ENCODE measurements at regions not wholly inside any gene's neighbourhood (a gene's known extent, or its start where the extent isn't known, plus 50 kb on each side); places are given as distances from the start of the nearest gene placed in this dataset.

GRCh38 chr9:107699231-107699630, 209.7 kb upstream of the KLF4 start:
- Histone ChIP-seq H3K4me2 (ENCODE audit: low read length) (no peak overlapping the region), H3K4me3 (ENCODE audit: insufficient read depth, low read depth, low read length) (no peak overlapping the region), H3K9me3 (ENCODE audit: insufficient read depth, low read depth, low read length) (no peaks in the 10 kb centered on the region), H3K27me3 (ENCODE audit: insufficient read depth, low read length) (no peaks in the 10 kb centered on the region), H3K9ac (ENCODE audit: low read length) (no peak overlapping the region), H4K20me1 (ENCODE audit: insufficient read depth, low read length) (no peaks in the 10 kb centered on the region), H3K4me1 (ENCODE audit: insufficient read depth, low read length) (no peaks in the 10 kb centered on the region), H3K27ac (ENCODE audit: low read depth, low read length) (no peak overlapping the region), H2AFZ (ENCODE audit: low read depth, low read length) (no peak overlapping the region), H3K36me3 (ENCODE audit: insufficient read depth, low read length) (no peaks in the 10 kb centered on the region), H3K79me2 (ENCODE audit: insufficient read depth, low read length) (no peaks in the 10 kb centered on the region)
- Mint-ChIP-seq H3K27ac (ENCODE audit: unreplicated experiment) (no peak overlapping the region), H3K27me3 (ENCODE audit: low read depth, unreplicated experiment) (peaks cover 25% of the 10 kb centered on the region), H3K36me3 (ENCODE audit: low read depth, unreplicated experiment) (no peaks in the 10 kb centered on the region), H3K4me1 (ENCODE audit: low read depth, unreplicated experiment) (peaks cover 2% of the 10 kb centered on the region), H3K9me3 (ENCODE audit: unreplicated experiment) (peaks cover 3% of the 10 kb centered on the region), H3K4me3 (ENCODE audit: unreplicated experiment) (no peak overlapping the region)
- TF ChIP-seq EZH2 (IDR thresholded peaks at IDR 0.05; ENCODE audit: insufficient read depth, low read length) = no peak
- no peak for TF ChIP-seq CTCF (IDR thresholded peaks at IDR 0.05; ENCODE audit: insufficient read depth, low read depth, low read length)
- DNase-seq (ENCODE audit: low read depth) = no peak
- FAIRE-seq = no peak

- H3K27me3 ChIP-seq (ENCODE audit: insufficient read depth, low read length) = no peaks in the 10 kb centered on the region
- H2AFZ ChIP-seq (ENCODE audit: low read depth, low read length) = no peak overlapping the region
- H3K27me3 Mint-ChIP-seq (ENCODE audit: low read depth, unreplicated experiment) = peaks cover 25% of the 10 kb centered on the region
- H3K36me3 ChIP-seq (ENCODE audit: insufficient read depth, low read length) = no peaks in the 10 kb centered on the region
- no peaks in the 10 kb centered on the region for H3K36me3 Mint-ChIP-seq (ENCODE audit: low read depth, unreplicated experiment)
- H4K20me1 ChIP-seq (ENCODE audit: insufficient read depth, low read length) = no peaks in the 10 kb centered on the region
- no peaks in the 10 kb centered on the region for H3K4me1 ChIP-seq (ENCODE audit: insufficient read depth, low read length)
- no peak overlapping the region for H3K4me2 ChIP-seq (ENCODE audit: low read length)
- DNase-seq (ENCODE audit: low read depth) = no peak
- H3K9ac ChIP-seq (ENCODE audit: low read length) = no peak overlapping the region
- H3K79me2 ChIP-seq (ENCODE audit: insufficient read depth, low read length) = no peaks in the 10 kb centered on the region
- H3K27ac ChIP-seq (ENCODE audit: low read depth, low read length) = no peak overlapping the region
- TF ChIP-seq CTCF (IDR thresholded peaks at IDR 0.05; ENCODE audit: insufficient read depth, low read depth, low read length) (no peak), EZH2 (IDR thresholded peaks at IDR 0.05; ENCODE audit: insufficient read depth, low read length) (no peak)
- no peak overlapping the region for H3K4me3 Mint-ChIP-seq (ENCODE audit: unreplicated experiment)
- H3K4me1 Mint-ChIP-seq (ENCODE audit: low read depth, unreplicated experiment) = peaks cover 2% of the 10 kb centered on the region
- H3K9me3 ChIP-seq (ENCODE audit: insufficient read depth, low read depth, low read length) = no peaks in the 10 kb centered on the region
- H3K9me3 Mint-ChIP-seq (ENCODE audit: unreplicated experiment) = peaks cover 3% of the 10 kb centered on the region
- FAIRE-seq = no peak
- no peak overlapping the region for H3K27ac Mint-ChIP-seq (ENCODE audit: unreplicated experiment)
- H3K4me3 ChIP-seq (ENCODE audit: insufficient read depth, low read depth, low read length) = no peak overlapping the region
Measured at GRCh38 chr9:107698779-107699178, 209.2 kb upstream of the KLF4 start.

GRCh38 chr9:107696302-107696701, 206.7 kb upstream of the KLF4 start:
- H3K4me1 Mint-ChIP-seq (ENCODE audit: low read depth, unreplicated experiment) = peaks cover 2% of the 10 kb centered on the region
- no peaks in the 10 kb centered on the region for H3K36me3 Mint-ChIP-seq (ENCODE audit: low read depth, unreplicated experiment)

More at GRCh38 chr9:107696302-107696701, 206.7 kb upstream of the KLF4 start:
- Histone ChIP-seq H3K36me3 (ENCODE audit: insufficient read depth, low read length) (no peaks in the 10 kb centered on the region), H3K27ac (ENCODE audit: low read depth, low read length) (no peak overlapping the region), H3K4me1 (ENCODE audit: insufficient read depth, low read length) (no peaks in the 10 kb centered on the region), H3K4me2 (ENCODE audit: low read length) (no peak overlapping the region), H3K4me3 (ENCODE audit: insufficient read depth, low read depth, low read length) (no peak overlapping the region), H2AFZ (ENCODE audit: low read depth, low read length) (no peak overlapping the region), H3K27me3 (ENCODE audit: insufficient read depth, low read length) (no peaks in the 10 kb centered on the region), H3K9ac (ENCODE audit: low read length) (no peak overlapping the region), H3K9me3 (ENCODE audit: insufficient read depth, low read depth, low read length) (no peaks in the 10 kb centered on the region), H4K20me1 (ENCODE audit: insufficient read depth, low read length) (no peaks in the 10 kb centered on the region), H3K79me2 (ENCODE audit: insufficient read depth, low read length) (no peaks in the 10 kb centered on the region)
- FAIRE-seq = no peak
- H3K4me3 Mint-ChIP-seq (ENCODE audit: unreplicated experiment) = no peak overlapping the region
- H3K27ac Mint-ChIP-seq (ENCODE audit: unreplicated experiment) = no peak overlapping the region
- no peaks in the 10 kb centered on the region for H3K9me3 Mint-ChIP-seq (ENCODE audit: unreplicated experiment)
- no peak for DNase-seq (ENCODE audit: low read depth)
- no peak for TF ChIP-seq EZH2 (IDR thresholded peaks at IDR 0.05; ENCODE audit: insufficient read depth, low read length)
- no peak for TF ChIP-seq CTCF (IDR thresholded peaks at IDR 0.05; ENCODE audit: insufficient read depth, low read depth, low read length)
- peaks cover 25% of the 10 kb centered on the region for H3K27me3 Mint-ChIP-seq (ENCODE audit: low read depth, unreplicated experiment)

Measured in astrocyte (in vitro differentiated cells and primary cell).